ENCODE measurements at regions not wholly inside any gene's neighbourhood (a gene's known extent, or its start where the extent isn't known, plus 50 kb on each side); places are given as distances from the start of the nearest gene placed in this dataset.
"Not testable (repeated sequence)": the region's sequence is repeated elsewhere in the genome, so short reads cannot be mapped to it uniquely, and the experiment has no call there.

GRCh38 chr4:183814461-183814860 lies 90.6 kb upstream of the STOX2 start:
- no peaks in the 10 kb centered on the region for H3K9me3 Mint-ChIP-seq (ENCODE audit: low read depth)
- no peaks in the 10 kb centered on the region for H3K36me3 Mint-ChIP-seq (ENCODE audit: low read depth)
- H3K27me3 Mint-ChIP-seq (ENCODE audit: low read depth), result peaks cover 10% of the 10 kb centered on the region
- no peak for DNase-seq (ENCODE audit: low spot score)
- no peaks in the 10 kb centered on the region for H3K4me1 Mint-ChIP-seq (ENCODE audit: low read depth)
- H3K4me3 Mint-ChIP-seq (ENCODE audit: unreplicated experiment), result no peak overlapping the region
- H3K27ac Mint-ChIP-seq (ENCODE audit: unreplicated experiment), result no peak overlapping the region
- TF ChIP-seq CTCF (IDR thresholded peaks at IDR 0.05), result no peak

- H3K27me3 Mint-ChIP-seq (ENCODE audit: low read depth), result peaks cover 10% of the 10 kb centered on the region
- no peak for DNase-seq (ENCODE audit: low spot score)
- H3K9me3 Mint-ChIP-seq (ENCODE audit: low read depth), result no peaks in the 10 kb centered on the region
- no peaks in the 10 kb centered on the region for H3K36me3 Mint-ChIP-seq (ENCODE audit: low read depth)
- no peak overlapping the region for H3K27ac Mint-ChIP-seq (ENCODE audit: unreplicated experiment)
- H3K4me3 Mint-ChIP-seq (ENCODE audit: unreplicated experiment), result no peak overlapping the region
- TF ChIP-seq CTCF (IDR thresholded peaks at IDR 0.05), result no peak
- no peaks in the 10 kb centered on the region for H3K4me1 Mint-ChIP-seq (ENCODE audit: low read depth)
Observed at GRCh38 chr4:183816077-183816476, 89.0 kb upstream of the STOX2 start.

- TF ChIP-seq CTCF (IDR thresholded peaks at IDR 0.05), result no peak
- H3K27ac Mint-ChIP-seq (ENCODE audit: unreplicated experiment), result no peak overlapping the region
- no peaks in the 10 kb centered on the region for H3K4me1 Mint-ChIP-seq (ENCODE audit: low read depth)
- H3K36me3 Mint-ChIP-seq (ENCODE audit: low read depth), result no peaks in the 10 kb centered on the region
- no peak for DNase-seq (ENCODE audit: low spot score)
- no peak overlapping the region for H3K4me3 Mint-ChIP-seq (ENCODE audit: unreplicated experiment)
- peaks cover 10% of the 10 kb centered on the region for H3K27me3 Mint-ChIP-seq (ENCODE audit: low read depth)
- no peaks in the 10 kb centered on the region for H3K9me3 Mint-ChIP-seq (ENCODE audit: low read depth)
Observed at GRCh38 chr4:183816882-183817509, 88.1 kb upstream of the STOX2 start.

- H3K36me3 Mint-ChIP-seq (ENCODE audit: low read depth); H3K27me3 Mint-ChIP-seq (ENCODE audit: low read depth); H3K4me3 Mint-ChIP-seq (ENCODE audit: unreplicated experiment); DNase-seq (ENCODE audit: low spot score); H3K4me1 Mint-ChIP-seq (ENCODE audit: low read depth); H3K9me3 Mint-ChIP-seq (ENCODE audit: low read depth); H3K27ac Mint-ChIP-seq (ENCODE audit: unreplicated experiment): not testable (repeated sequence)
Observed at GRCh38 chr4:183818591-183818990, 86.5 kb upstream of the STOX2 start.

- no peak for DNase-seq (ENCODE audit: low spot score)
- peaks cover 6% of the 10 kb centered on the region for H3K4me1 Mint-ChIP-seq (ENCODE audit: low read depth)
- no peaks in the 10 kb centered on the region for H3K36me3 Mint-ChIP-seq (ENCODE audit: low read depth)
- no peak for TF ChIP-seq CTCF (IDR thresholded peaks at IDR 0.05)
- no peaks in the 10 kb centered on the region for H3K9me3 Mint-ChIP-seq (ENCODE audit: low read depth)
- H3K27ac Mint-ChIP-seq (ENCODE audit: unreplicated experiment), result no peak overlapping the region
- no peak overlapping the region for H3K4me3 Mint-ChIP-seq (ENCODE audit: unreplicated experiment)
- H3K27me3 Mint-ChIP-seq (ENCODE audit: low read depth), result peaks cover 8% of the 10 kb centered on the region
Observed at GRCh38 chr4:183821076-183821853, 83.8 kb upstream of the STOX2 start.
